ENCODE measurements at regions not wholly inside any gene's neighbourhood (a gene's known extent, or its start where the extent isn't known, plus 50 kb on each side); places are given as distances from the start of the nearest gene placed in this dataset.

- Histone ChIP-seq H3K79me2 (ENCODE audit: control insufficient read depth, insufficient read depth, low read length) (no peaks in the 10 kb centered on the region), H3K4me2 (replicated peaks; ENCODE audit: low read depth, low read length, poor library complexity, severe bottlenecking) (no peak overlapping the region), H3K9ac (ENCODE audit: low read length) (no peak overlapping the region), H2AFZ (ENCODE audit: insufficient read depth, low read depth, low read length, poor library complexity, severe bottlenecking) (no peak overlapping the region), H3K4me1 (ENCODE audit: control insufficient read depth in 2 of 2, insufficient read depth in 2 of 2, low read length in 2 of 2) (no peaks in the 10 kb centered on the region), H3K27me3 (replicated peaks in 1 of 4; ENCODE audit: control extremely low read depth in 1 of 4, control insufficient read depth in 3 of 4, insufficient read depth in 4 of 4, low read length in 3 of 4) (no peaks in the 10 kb centered on the region), H3K27ac (ENCODE audit: low read length in 2 of 2) (no peak overlapping the region), H3K9me3 (ENCODE audit: control extremely low read depth in 1 of 3, control insufficient read depth in 2 of 3, insufficient read depth in 1 of 3, low read length in 2 of 3) (peaks cover 0 to 4% (median 0%) of the 10 kb centered on the region in 3 donors), H3K4me3 (ENCODE audit: control extremely low read depth in 1 of 5, extremely low read depth in 1 of 5, insufficient read depth in 1 of 5, low read depth in 2 of 5, low read length in 4 of 5) (no peak overlapping the region), H3K36me3 (replicated peaks in 1 of 2; ENCODE audit: control extremely low read depth in 1 of 2, control insufficient read depth in 1 of 2, extremely low read depth in 1 of 2, insufficient read depth in 2 of 2, low read length in 1 of 2) (no peaks in the 10 kb centered on the region), H4K20me1 (ENCODE audit: control insufficient read depth, insufficient read depth, low read length, poor library complexity, severe bottlenecking) (no peaks in the 10 kb centered on the region)
- DNase-seq (no peak), ATAC-seq (ENCODE audit: low read depth) (no peak)
- H3K4me1 Mint-ChIP-seq, result no peaks in the 10 kb centered on the region
- no peak overlapping the region for H3K4me3 Mint-ChIP-seq
- no peaks in the 10 kb centered on the region for H3K9me3 Mint-ChIP-seq (ENCODE audit: insufficient read depth)
- TF ChIP-seq EZH2 (IDR thresholded peaks at IDR 0.05; ENCODE audit: borderline replicate concordance, insufficient read depth, low read depth, low read length, poor library complexity, severe bottlenecking), result no peak
- TF ChIP-seq, protein P1, sequence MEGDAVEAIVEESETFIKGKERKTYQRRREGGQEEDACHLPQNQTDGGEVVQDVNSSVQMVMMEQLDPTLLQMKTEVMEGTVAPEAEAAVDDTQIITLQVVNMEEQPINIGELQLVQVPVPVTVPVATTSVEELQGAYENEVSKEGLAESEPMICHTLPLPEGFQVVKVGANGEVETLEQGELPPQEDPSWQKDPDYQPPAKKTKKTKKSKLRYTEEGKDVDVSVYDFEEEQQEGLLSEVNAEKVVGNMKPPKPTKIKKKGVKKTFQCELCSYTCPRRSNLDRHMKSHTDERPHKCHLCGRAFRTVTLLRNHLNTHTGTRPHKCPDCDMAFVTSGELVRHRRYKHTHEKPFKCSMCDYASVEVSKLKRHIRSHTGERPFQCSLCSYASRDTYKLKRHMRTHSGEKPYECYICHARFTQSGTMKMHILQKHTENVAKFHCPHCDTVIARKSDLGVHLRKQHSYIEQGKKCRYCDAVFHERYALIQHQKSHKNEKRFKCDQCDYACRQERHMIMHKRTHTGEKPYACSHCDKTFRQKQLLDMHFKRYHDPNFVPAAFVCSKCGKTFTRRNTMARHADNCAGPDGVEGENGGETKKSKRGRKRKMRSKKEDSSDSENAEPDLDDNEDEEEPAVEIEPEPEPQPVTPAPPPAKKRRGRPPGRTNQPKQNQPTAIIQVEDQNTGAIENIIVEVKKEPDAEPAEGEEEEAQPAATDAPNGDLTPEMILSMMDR (IDR thresholded peaks at IDR 0.05), result peak; percentile 16
- ChIA-PET POLR2A (no interaction called here), CTCF (no interaction called here)
- intact Hi-C loops (cut with micrococcal nuclease), result no loop called here
- no peak overlapping the region for H3K27ac Mint-ChIP-seq
- WGBS (ENCODE audit: insufficient coverage), result 92% methylated on average over 1 of the region's 3 CpGs
- H3K27me3 Mint-ChIP-seq, result no peaks in the 10 kb centered on the region
Observed at GRCh38 chr3:76044601-76045600, 259.6 kb upstream of the ZNF717 start.

DNA sequence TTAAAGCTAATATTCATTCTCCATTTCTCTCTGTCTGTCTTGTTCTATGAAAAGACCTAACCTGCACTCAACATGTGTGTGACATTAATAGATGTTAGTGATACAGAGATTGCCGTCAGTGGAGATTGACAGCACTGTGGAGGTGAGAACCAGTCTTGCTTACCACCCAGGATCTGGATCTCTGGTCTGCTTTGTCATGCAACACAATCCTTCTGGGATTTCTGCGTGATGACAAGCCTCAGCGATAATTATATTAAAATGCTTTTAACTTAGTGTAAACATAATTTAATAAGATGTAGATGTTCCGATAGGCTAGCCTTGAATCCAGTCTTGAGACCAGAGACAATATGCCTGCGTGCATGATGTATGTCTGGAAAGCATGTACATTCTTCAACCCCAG is 262.0 kb upstream of the ZNF717 start:
- Mint-ChIP-seq H3K27me3 (no peaks in the 10 kb centered on the region), H3K4me3 (no peak overlapping the region), H3K27ac (no peak overlapping the region), H3K9me3 (ENCODE audit: insufficient read depth) (no peaks in the 10 kb centered on the region), H3K4me1 (no peaks in the 10 kb centered on the region)
- H3K27ac ChIP-seq (ENCODE audit: low read length in 2 of 2), result no peak overlapping the region
- ChIA-PET POLR2A (no interaction called here), CTCF (no interaction called here)
- intact Hi-C loops (cut with micrococcal nuclease), result no loop called here
- H3K4me3 ChIP-seq (ENCODE audit: control extremely low read depth in 1 of 5, extremely low read depth in 1 of 5, insufficient read depth in 1 of 5, low read depth in 2 of 5, low read length in 4 of 5), result no peak overlapping the region
- no CpG with 5 or more reads among the region's 5 CpGs for WGBS (ENCODE audit: insufficient coverage)
- no peaks in the 10 kb centered on the region for H3K36me3 ChIP-seq (replicated peaks in 1 of 2; ENCODE audit: control extremely low read depth in 1 of 2, control insufficient read depth in 1 of 2, extremely low read depth in 1 of 2, insufficient read depth in 2 of 2, low read length in 1 of 2)
- peaks cover 0 to 4% (median 0%) of the 10 kb centered on the region in 3 donors for H3K9me3 ChIP-seq (ENCODE audit: control extremely low read depth in 1 of 3, control insufficient read depth in 2 of 3, insufficient read depth in 1 of 3, low read length in 2 of 3)
- H3K4me1 ChIP-seq (ENCODE audit: control insufficient read depth in 2 of 2, insufficient read depth in 2 of 2, low read length in 2 of 2), result no peaks in the 10 kb centered on the region
- DNase-seq (no peak), ATAC-seq (ENCODE audit: low read depth) (no peak)
- H3K27me3 ChIP-seq (replicated peaks in 1 of 4; ENCODE audit: control extremely low read depth in 1 of 4, control insufficient read depth in 3 of 4, insufficient read depth in 4 of 4, low read length in 3 of 4), result no peaks in the 10 kb centered on the region
- no peak overlapping the region for H2AFZ ChIP-seq (ENCODE audit: insufficient read depth, low read depth, low read length, poor library complexity, severe bottlenecking)
- no peak for TF ChIP-seq EZH2 (IDR thresholded peaks at IDR 0.05; ENCODE audit: borderline replicate concordance, insufficient read depth, low read depth, low read length, poor library complexity, severe bottlenecking)
- TF ChIP-seq, protein P1 (IDR thresholded peaks at IDR 0.05), result no peak
- no peak overlapping the region for H3K9ac ChIP-seq (ENCODE audit: low read length)
- no peak overlapping the region for H3K4me2 ChIP-seq (replicated peaks; ENCODE audit: low read depth, low read length, poor library complexity, severe bottlenecking)
- H4K20me1 ChIP-seq (ENCODE audit: control insufficient read depth, insufficient read depth, low read length, poor library complexity, severe bottlenecking), result no peaks in the 10 kb centered on the region
- no peaks in the 10 kb centered on the region for H3K79me2 ChIP-seq (ENCODE audit: control insufficient read depth, insufficient read depth, low read length)
